ENCODE measurements at regions not wholly inside any gene's neighbourhood (a gene's known extent, or its start where the extent isn't known, plus 50 kb on each side); places are given as distances from the start of the nearest gene placed in this dataset.

DNA sequence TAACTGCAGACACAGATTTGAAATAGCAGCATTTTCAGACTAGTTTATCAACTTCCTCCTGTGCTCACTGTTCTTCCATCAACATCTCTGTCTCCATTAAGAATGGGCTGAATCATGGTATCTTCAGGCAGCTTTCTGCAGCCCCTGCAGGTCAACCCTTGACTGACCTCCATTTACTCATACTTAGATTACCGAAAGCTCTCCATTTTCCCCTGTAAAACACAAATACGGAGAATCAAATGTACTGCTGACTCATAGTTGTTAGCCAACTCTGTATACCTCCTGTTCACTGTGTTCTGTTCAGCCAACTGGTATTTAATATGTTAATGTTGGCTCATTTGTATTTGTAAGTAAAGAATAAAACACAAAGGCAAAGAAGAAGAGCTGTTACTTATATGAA is 364.0 kb downstream of the CASP12 start:
- TF ChIP-seq, protein P1, sequence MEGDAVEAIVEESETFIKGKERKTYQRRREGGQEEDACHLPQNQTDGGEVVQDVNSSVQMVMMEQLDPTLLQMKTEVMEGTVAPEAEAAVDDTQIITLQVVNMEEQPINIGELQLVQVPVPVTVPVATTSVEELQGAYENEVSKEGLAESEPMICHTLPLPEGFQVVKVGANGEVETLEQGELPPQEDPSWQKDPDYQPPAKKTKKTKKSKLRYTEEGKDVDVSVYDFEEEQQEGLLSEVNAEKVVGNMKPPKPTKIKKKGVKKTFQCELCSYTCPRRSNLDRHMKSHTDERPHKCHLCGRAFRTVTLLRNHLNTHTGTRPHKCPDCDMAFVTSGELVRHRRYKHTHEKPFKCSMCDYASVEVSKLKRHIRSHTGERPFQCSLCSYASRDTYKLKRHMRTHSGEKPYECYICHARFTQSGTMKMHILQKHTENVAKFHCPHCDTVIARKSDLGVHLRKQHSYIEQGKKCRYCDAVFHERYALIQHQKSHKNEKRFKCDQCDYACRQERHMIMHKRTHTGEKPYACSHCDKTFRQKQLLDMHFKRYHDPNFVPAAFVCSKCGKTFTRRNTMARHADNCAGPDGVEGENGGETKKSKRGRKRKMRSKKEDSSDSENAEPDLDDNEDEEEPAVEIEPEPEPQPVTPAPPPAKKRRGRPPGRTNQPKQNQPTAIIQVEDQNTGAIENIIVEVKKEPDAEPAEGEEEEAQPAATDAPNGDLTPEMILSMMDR (IDR thresholded peaks at IDR 0.05), result no peak
- no peak for TF ChIP-seq POLR2A (IDR thresholded peaks at IDR 0.05)
